Calu3 (cell line): ENCODE measurements at regions not wholly inside any gene's neighbourhood (a gene's known extent, or its start where the extent isn't known, plus 50 kb on each side); places are given as distances from the start of the nearest gene placed in this dataset.

Experiments
- BruUV-seq: library from RNA; stranded (reverse); fragments of 400-500 nt; replicated peaks from 2 replicates; lab custom pipeline; 2021; lab: Mats Ljungman, UMichigan
- CTCF ChIA-PET: fragments of 300-600 bp; sonication (Branson Sonifier 250); formaldehyde crosslinking; loops from one replicate; lab custom pipeline; 2022; ENCODE audit warnings: antibody characterized with exemption; lab: Charles Lee
- DNase-seq: peaks from one replicate; pipeline ENCODE4 v3.0.0; 2022
- H3K27ac Mint-ChIP-seq: one replicate; pipeline ENCODE4 v1.8.0; 2022; ENCODE audit warnings: mixed read lengths; ENCODE audit not compliant: unreplicated experiment
- H3K27me3 Mint-ChIP-seq: one replicate; pipeline ENCODE4 v1.8.0; 2022; ENCODE audit warnings: mixed read lengths; ENCODE audit not compliant: unreplicated experiment
- H3K36me3 Mint-ChIP-seq: one replicate; pipeline ENCODE4 v1.8.0; 2022; ENCODE audit warnings: mild to moderate bottlenecking, moderate library complexity, mixed read lengths; ENCODE audit not compliant: insufficient read depth, unreplicated experiment
- H3K4me1 Mint-ChIP-seq: one replicate; pipeline ENCODE4 v1.8.0; 2022; ENCODE audit warnings: mild to moderate bottlenecking, low read depth, mixed read lengths; ENCODE audit not compliant: unreplicated experiment
- H3K4me3 Mint-ChIP-seq: one replicate; pipeline ENCODE4 v1.8.0; 2022; ENCODE audit warnings: mild to moderate bottlenecking, low read depth, moderate library complexity, mixed read lengths; ENCODE audit not compliant: unreplicated experiment
- H3K9me3 Mint-ChIP-seq: one replicate; pipeline ENCODE4 v1.8.0; 2022; ENCODE audit warnings: low read depth, mixed read lengths; ENCODE audit not compliant: unreplicated experiment
- intact Hi-C: fragments of 100-400 bp; cut with micrococcal nuclease; formaldehyde crosslinking; loops from one replicate; pipeline ENCODE4 v1.10.0; 2022; ENCODE audit not compliant: unreplicated experiment
- TF ChIP-seq, protein P1 (sequence below): fragments of 200-600 bp; IDR thresholded peaks from one replicate; pipeline ENCODE4 v1.8.0; 2022; ENCODE audit warnings: antibody characterized with exemption; ENCODE audit not compliant: unreplicated experiment

DNA sequence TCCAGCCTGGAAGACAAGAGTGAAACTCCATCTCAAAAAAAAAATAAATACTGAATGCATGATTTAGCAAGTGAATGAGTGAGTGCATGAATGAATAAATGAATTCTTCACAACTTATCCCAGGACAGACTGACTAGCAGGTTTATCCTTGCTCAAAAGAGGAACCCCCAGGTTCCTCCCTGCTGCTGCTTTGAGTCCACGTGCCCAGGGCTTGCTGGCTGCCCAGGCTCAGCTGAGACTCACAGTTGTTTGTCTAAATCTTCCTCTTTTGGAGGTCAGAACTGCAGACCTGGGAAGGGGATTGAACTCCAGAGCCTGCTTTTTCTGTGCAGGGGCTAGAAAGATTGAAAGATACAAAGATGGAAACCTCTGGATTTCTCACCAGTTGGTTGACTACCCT, 117.4 kb upstream of the TMEM45B start:
- no TSS peak for BruUV-seq
- H3K27ac Mint-ChIP-seq, result no peak overlapping the region
- peaks cover 23% of the 10 kb centered on the region for H3K4me1 Mint-ChIP-seq
- H3K9me3 Mint-ChIP-seq, result no peaks in the 10 kb centered on the region
- intact Hi-C loops, result loop anchor here (5.0 to 10.0 kb wide), 2 partner anchors 263 to 311 kb away; no protein-coding TSS in a partner anchor
- CTCF ChIA-PET, result interaction anchor here (0.7 kb wide), 1 partner anchor 325 kb away, joined by 3 read pairs; no protein-coding TSS in a partner anchor
- TF ChIP-seq, protein P1, sequence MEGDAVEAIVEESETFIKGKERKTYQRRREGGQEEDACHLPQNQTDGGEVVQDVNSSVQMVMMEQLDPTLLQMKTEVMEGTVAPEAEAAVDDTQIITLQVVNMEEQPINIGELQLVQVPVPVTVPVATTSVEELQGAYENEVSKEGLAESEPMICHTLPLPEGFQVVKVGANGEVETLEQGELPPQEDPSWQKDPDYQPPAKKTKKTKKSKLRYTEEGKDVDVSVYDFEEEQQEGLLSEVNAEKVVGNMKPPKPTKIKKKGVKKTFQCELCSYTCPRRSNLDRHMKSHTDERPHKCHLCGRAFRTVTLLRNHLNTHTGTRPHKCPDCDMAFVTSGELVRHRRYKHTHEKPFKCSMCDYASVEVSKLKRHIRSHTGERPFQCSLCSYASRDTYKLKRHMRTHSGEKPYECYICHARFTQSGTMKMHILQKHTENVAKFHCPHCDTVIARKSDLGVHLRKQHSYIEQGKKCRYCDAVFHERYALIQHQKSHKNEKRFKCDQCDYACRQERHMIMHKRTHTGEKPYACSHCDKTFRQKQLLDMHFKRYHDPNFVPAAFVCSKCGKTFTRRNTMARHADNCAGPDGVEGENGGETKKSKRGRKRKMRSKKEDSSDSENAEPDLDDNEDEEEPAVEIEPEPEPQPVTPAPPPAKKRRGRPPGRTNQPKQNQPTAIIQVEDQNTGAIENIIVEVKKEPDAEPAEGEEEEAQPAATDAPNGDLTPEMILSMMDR, result no peak
- H3K27me3 Mint-ChIP-seq, result peaks cover 15% of the 10 kb centered on the region
- H3K4me3 Mint-ChIP-seq, result no peak overlapping the region
- DNase-seq, result no peak
- no peaks in the 10 kb centered on the region for H3K36me3 Mint-ChIP-seq

DNA sequence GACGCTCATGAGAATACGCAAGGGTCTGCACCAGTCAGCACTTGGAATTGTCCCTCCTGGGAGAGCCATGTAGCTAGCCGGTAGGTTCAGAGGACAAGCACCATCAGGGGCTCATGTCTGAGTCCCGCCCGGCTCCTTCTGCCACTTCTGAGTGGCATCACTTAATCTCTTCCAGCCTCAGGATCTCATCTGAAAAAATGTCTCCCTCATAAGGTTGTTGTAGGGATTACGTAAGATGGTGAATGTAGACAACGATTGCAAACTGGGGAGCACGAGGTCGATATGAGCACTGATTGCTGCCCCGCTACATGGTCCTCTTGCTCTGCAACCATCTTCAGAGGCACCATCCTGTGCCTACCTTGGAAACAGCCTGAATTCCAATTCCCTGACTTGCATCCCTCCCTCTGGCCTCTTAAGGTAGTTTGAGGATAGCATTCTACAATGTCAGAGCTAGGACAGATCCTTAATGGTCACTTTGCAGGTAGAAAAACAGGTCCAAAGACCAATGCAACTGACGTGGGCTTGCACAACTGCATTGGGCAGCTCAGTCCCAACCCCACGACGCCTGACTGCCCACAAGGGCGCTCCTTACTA, 115.8 kb upstream of the TMEM45B start:
- H3K36me3 Mint-ChIP-seq, result no peaks in the 10 kb centered on the region
- no peak overlapping the region for H3K4me3 Mint-ChIP-seq
- intact Hi-C loops, result loop anchor here (5.0 to 10.0 kb wide), 3 partner anchors 42 to 313 kb away; no protein-coding TSS in a partner anchor
- no peak overlapping the region for H3K27ac Mint-ChIP-seq
- BruUV-seq, result no TSS peak
- CTCF ChIA-PET, result interaction anchor here (0.9 kb wide), 1 partner anchor 279 kb away, joined by 3 read pairs; no protein-coding TSS in a partner anchor
- no peaks in the 10 kb centered on the region for H3K9me3 Mint-ChIP-seq
- DNase-seq, result no peak
- H3K27me3 Mint-ChIP-seq, result peaks cover 15% of the 10 kb centered on the region
- TF ChIP-seq, protein P1, result no peak
- peaks cover 38% of the 10 kb centered on the region for H3K4me1 Mint-ChIP-seq

DNA sequence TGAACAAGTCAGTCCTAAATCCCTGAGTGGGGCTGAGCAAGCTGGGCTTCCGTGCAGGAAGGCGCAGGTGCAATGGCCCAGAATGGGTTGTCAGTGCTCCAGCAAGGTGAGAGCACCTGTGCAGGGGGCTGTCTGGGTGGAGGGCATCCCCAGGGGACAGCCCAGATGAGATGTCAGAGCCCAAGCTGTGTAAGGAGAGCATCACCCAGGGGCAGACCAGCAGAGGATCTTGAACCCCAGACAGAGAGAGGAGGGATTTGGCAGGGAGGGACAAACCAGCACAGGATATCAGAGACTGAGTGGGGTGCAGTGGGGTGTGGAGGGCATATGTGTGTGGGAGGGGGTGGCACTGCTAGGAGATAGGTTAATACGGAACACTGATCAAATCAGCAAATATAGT, 114.9 kb upstream of the TMEM45B start:
- no peaks in the 10 kb centered on the region for H3K36me3 Mint-ChIP-seq
- no TSS peak for BruUV-seq
- CTCF ChIA-PET, result no interaction called here
- H3K4me1 Mint-ChIP-seq, result peaks cover 45% of the 10 kb centered on the region
- H3K27me3 Mint-ChIP-seq, result peaks cover 15% of the 10 kb centered on the region
- no peak overlapping the region for H3K4me3 Mint-ChIP-seq
- no peak overlapping the region for H3K27ac Mint-ChIP-seq
- intact Hi-C loops, result loop anchor here (5.0 kb wide), 1 partner anchor 42 kb away; no protein-coding TSS in a partner anchor
- no peaks in the 10 kb centered on the region for H3K9me3 Mint-ChIP-seq
- no peak for DNase-seq
- TF ChIP-seq, protein P1, result no peak

DNA sequence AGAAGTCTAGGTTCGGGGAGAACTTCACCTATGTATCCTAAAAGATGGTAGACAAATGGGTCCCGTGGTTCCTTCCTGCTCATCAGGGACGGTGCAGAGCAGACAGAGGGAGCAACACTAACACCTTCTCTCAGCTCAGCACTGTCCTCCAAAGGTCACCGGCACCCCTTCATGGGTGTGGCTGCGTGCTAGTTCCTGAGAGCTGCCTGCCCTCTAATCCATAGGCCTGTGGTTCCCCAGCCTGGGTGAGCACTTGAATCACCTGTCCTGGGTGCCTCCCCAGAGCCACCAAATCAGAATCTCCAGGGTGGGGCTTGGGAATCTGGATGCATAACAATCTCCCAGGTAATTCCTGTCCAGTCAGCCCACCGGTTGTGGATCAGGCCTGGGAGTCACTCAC, 113.9 kb upstream of the TMEM45B start:
- no peak for DNase-seq

More for the DNA sequence above, 113.9 kb upstream of the TMEM45B start:
- TF ChIP-seq, protein P1, result no peak
- BruUV-seq, result no TSS peak
- H3K9me3 Mint-ChIP-seq, result peaks cover 3% of the 10 kb centered on the region
- intact Hi-C loops, result loop anchor here (5.0 kb wide), 1 partner anchor 41 kb away; no protein-coding TSS in a partner anchor
- H3K4me1 Mint-ChIP-seq, result peaks cover 55% of the 10 kb centered on the region
- H3K27me3 Mint-ChIP-seq, result peaks cover 13% of the 10 kb centered on the region
- no peak overlapping the region for H3K4me3 Mint-ChIP-seq
- H3K36me3 Mint-ChIP-seq, result no peaks in the 10 kb centered on the region
- CTCF ChIA-PET, result no interaction called here
- H3K27ac Mint-ChIP-seq, result no peak overlapping the region
